ENCODE measurements at regions not wholly inside any gene's neighbourhood (a gene's known extent, or its start where the extent isn't known, plus 50 kb on each side); places are given as distances from the start of the nearest gene placed in this dataset.

GRCh38 chr2:41973871-41974270, 74.0 kb upstream of the PKDCC start:
- POLR2A ChIA-PET: no interaction called here
- no peak overlapping the region for H3K4me3 ChIP-seq
- no peak for FAIRE-seq

DNA sequence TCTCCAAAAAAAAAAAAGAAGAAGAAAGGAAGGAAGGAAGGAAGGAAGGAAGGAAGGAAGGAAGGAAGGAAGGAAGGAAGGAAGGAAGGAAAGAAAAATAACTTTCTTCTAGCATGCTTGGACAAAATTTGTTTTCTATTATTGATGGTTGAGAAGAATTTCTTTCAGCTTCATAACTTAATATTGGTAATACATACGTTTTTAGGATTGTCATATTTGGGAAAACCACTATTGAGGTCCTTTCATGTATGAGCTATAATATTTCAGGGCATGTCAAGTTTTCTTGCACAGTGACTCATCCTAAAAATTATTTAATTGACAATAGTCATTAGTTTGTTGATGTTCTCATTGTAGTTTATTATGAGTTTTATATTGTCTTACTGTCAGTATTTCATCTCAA, 66.4 kb upstream of the PKDCC start:
- Histone ChIP-seq H3K4me1 (no peaks in the 10 kb centered on the region), H3K27ac (no peak overlapping the region), H3K4me2 (no peak overlapping the region), H3K4me3 (no peak overlapping the region), H3K9me3 (no peaks in the 10 kb centered on the region)
- FAIRE-seq: no peak
- TF ChIP-seq, protein P1, sequence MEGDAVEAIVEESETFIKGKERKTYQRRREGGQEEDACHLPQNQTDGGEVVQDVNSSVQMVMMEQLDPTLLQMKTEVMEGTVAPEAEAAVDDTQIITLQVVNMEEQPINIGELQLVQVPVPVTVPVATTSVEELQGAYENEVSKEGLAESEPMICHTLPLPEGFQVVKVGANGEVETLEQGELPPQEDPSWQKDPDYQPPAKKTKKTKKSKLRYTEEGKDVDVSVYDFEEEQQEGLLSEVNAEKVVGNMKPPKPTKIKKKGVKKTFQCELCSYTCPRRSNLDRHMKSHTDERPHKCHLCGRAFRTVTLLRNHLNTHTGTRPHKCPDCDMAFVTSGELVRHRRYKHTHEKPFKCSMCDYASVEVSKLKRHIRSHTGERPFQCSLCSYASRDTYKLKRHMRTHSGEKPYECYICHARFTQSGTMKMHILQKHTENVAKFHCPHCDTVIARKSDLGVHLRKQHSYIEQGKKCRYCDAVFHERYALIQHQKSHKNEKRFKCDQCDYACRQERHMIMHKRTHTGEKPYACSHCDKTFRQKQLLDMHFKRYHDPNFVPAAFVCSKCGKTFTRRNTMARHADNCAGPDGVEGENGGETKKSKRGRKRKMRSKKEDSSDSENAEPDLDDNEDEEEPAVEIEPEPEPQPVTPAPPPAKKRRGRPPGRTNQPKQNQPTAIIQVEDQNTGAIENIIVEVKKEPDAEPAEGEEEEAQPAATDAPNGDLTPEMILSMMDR (IDR thresholded peaks at IDR 0.05): no peak
- TF ChIP-seq POLR2A (IDR thresholded peaks at IDR 0.05; ENCODE audit: low read length) (no peak), FOSL2 (IDR thresholded peaks at IDR 0.05) (no peak), FOSL2 (CRISPR knock-in tag; IDR thresholded peaks at IDR 0.05) (peak; percentile 23; the same call in 1 of the 2 replicates), ZC3H11A (IDR thresholded peaks at IDR 0.05) (no peak)
- TF ChIP-seq, protein P2, sequence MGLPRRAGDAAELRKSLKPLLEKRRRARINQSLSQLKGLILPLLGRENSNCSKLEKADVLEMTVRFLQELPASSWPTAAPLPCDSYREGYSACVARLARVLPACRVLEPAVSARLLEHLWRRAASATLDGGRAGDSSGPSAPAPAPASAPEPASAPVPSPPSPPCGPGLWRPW (IDR thresholded peaks at IDR 0.05): no peak
- TF ChIP-seq, protein P3, sequence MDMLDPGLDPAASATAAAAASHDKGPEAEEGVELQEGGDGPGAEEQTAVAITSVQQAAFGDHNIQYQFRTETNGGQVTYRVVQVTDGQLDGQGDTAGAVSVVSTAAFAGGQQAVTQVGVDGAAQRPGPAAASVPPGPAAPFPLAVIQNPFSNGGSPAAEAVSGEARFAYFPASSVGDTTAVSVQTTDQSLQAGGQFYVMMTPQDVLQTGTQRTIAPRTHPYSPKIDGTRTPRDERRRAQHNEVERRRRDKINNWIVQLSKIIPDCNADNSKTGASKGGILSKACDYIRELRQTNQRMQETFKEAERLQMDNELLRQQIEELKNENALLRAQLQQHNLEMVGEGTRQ (IDR thresholded peaks at IDR 0.05): no peak
- no peak for DNase-seq (ENCODE audit: low read depth in 1 of 2, low spot score in 1 of 2)
- POLR2A ChIA-PET: no interaction called here
- 28% methylated on average over 1 of the region's 1 CpG for WGBS (ENCODE audit: missing lambda C conversion rate)
- no peak for ATAC-seq
- CTCF ChIA-PET: interaction anchor here (0.7 to 1.3 kb wide), 5 partner anchors 9 to 127 kb away, joined by 3 to 7 read pairs (median 5); no protein-coding TSS in a partner anchor

More at GRCh38 chr2:41973871-41974270, 74.0 kb upstream of the PKDCC start:
- WGBS (ENCODE audit: missing lambda C conversion rate): 74% methylated on average over 4 of the region's 4 CpGs
- Histone ChIP-seq H3K9me3 (no peaks in the 10 kb centered on the region), H3K4me1 (no peaks in the 10 kb centered on the region), H3K4me2 (no peak overlapping the region), H3K27ac (peak overlapping the region in 1 of 2 experiments; percentile 10; a peak in 1 of 6 replicates)
- ATAC-seq: no peak
- no peak for TF ChIP-seq MYC (IDR thresholded peaks at IDR 0.05; ENCODE audit: borderline replicate concordance, low read length)
- TF ChIP-seq MAZ (IDR thresholded peaks at IDR 0.05; ENCODE audit: borderline replicate concordance, low read depth, low read length): no peak
- CTCF ChIA-PET: interaction anchor here (0.8 to 1.0 kb wide), 2 partner anchors 15 to 31 kb away, joined by 3 read pairs; no protein-coding TSS in a partner anchor
- no peak for DNase-seq (ENCODE audit: low read depth in 1 of 2, low spot score in 1 of 2)

GRCh38 chr2:41985573-41986095, 62.2 kb upstream of the PKDCC start:
- H3K4me2 ChIP-seq: no peak overlapping the region
- H3K9me3 ChIP-seq: no peaks in the 10 kb centered on the region
- ATAC-seq: no peak
- no peak for FAIRE-seq
- H3K4me1 ChIP-seq: peaks cover 5% of the 10 kb centered on the region
- H3K4me3 ChIP-seq: no peak overlapping the region
- POLR2A ChIA-PET: no interaction called here
- DNase-seq (ENCODE audit: low read depth in 1 of 2, low spot score in 1 of 2): no peak
- WGBS (ENCODE audit: missing lambda C conversion rate): 70% methylated on average over 5 of the region's 5 CpGs
- H3K27ac ChIP-seq: no peak overlapping the region
- CTCF ChIA-PET: interaction anchor here (0.7 to 1.4 kb wide), 4 partner anchors 9 to 145 kb away, joined by 3 to 6 read pairs (median 3); no protein-coding TSS in a partner anchor
- TF ChIP-seq CBX2 (IDR thresholded peaks at IDR 0.05; ENCODE audit: borderline replicate concordance, low read depth): no peak
- TF ChIP-seq KDM5A (IDR thresholded peaks at IDR 0.05): no peak
- no peak for TF ChIP-seq ZNF302 (CRISPR knock-in tag; IDR thresholded peaks at IDR 0.05)
- TF ChIP-seq NFE2L2 (conservative IDR thresholded peaks at IDR 0.05; ENCODE audit: low read length): no peak
- TF ChIP-seq FOXS1 (CRISPR knock-in tag; IDR thresholded peaks at IDR 0.05): no peak
- TF ChIP-seq TP53 (CRISPR knock-in tag; IDR thresholded peaks at IDR 0.05): no peak
- TF ChIP-seq HDAC2 (IDR thresholded peaks at IDR 0.05): no peak
- TF ChIP-seq CHD2 (IDR thresholded peaks at IDR 0.05; ENCODE audit: low read length, partially characterized antibody): no peak
- no peak for TF ChIP-seq HOXA7 (CRISPR knock-in tag; IDR thresholded peaks at IDR 0.05)
- TF ChIP-seq ZC3H11A (IDR thresholded peaks at IDR 0.05): no peak

Data from A549 (cell line).